Endothelial cell of umbilical vein (primary cell): ENCODE measurements at regions not wholly inside any gene's neighbourhood (a gene's known extent, or its start where the extent isn't known, plus 50 kb on each side); places are given as distances from the start of the nearest gene placed in this dataset.

ENCODE experiments used
- BruUV-seq: library from RNA; stranded (reverse); fragments of 400-500 nt; replicated peaks from 2 replicates; lab custom pipeline; 2021; lab: Mats Ljungman, UMichigan
- CTCF ChIA-PET: fragments of 300-600, 350-600 bp; sonication (Branson Sonifier 250); formaldehyde crosslinking; loops from one replicate; lab custom pipeline; 2021; ENCODE audit warnings: antibody characterized with exemption, inconsistent platforms; lab: Charles Lee
- POLR2A ChIA-PET: fragments of 300-600, 350-600 bp; sonication (Branson Sonifier 250); formaldehyde crosslinking; loops from one replicate; lab custom pipeline; 2021; ENCODE audit warnings: antibody characterized with exemption, inconsistent platforms; lab: Charles Lee
- DNase-seq: peaks from one replicate; pipeline ENCODE4 v3.0.0-alpha.2; 2011; ENCODE audit warnings: low read depth, low spot score
- FAIRE-seq: peaks from 2 replicates; lab custom pipeline; 2011; peaks lifted over from hg19 to GRCh38; lab: Jason Lieb, UNC
- H2AFZ ChIP-seq: 2 replicates; pipeline ENCODE4 v1.6.0; 2012; ENCODE audit warnings: low read depth, low read length, control low read depth, inconsistent platforms
- H3K27ac ChIP-seq: 2 replicates; pipeline ENCODE4 v1.5.1; 2011; ENCODE audit warnings: low read depth, mild to moderate bottlenecking, control low read depth, low read length, moderate library complexity; ENCODE audit not compliant: insufficient read depth
- H3K27me3 ChIP-seq, 2 experiments: 2 replicates each; pipeline versions ENCODE4 v1.6.0 to v1.6.1; 2011; ENCODE audit warnings: low read length in 2 of 2, mixed read lengths in 1 of 2; ENCODE audit not compliant: control insufficient read depth in 2 of 2, insufficient read depth in 2 of 2
- H3K36me3 ChIP-seq, 2 experiments: 2 replicates in 1 of 2; 3 replicates in 1 of 2; pipeline ENCODE4 v1.5.1; 2011; ENCODE audit warnings: low read length in 2 of 2, mild to moderate bottlenecking in 1 of 2, moderate library complexity in 1 of 2; ENCODE audit not compliant: control insufficient read depth in 2 of 2, insufficient read depth in 2 of 2; ENCODE audit errors: extremely low read depth in 1 of 2
- H3K4me1 ChIP-seq: 3 replicates; pipeline ENCODE4 v1.5.1; 2011; ENCODE audit warnings: mild to moderate bottlenecking, low read length; ENCODE audit not compliant: control insufficient read depth, insufficient read depth; ENCODE audit errors: extremely low read depth
- H3K4me2 ChIP-seq: 2 replicates; pipeline ENCODE4 v1.6.1; 2011; ENCODE audit warnings: low read length, control low read depth, mixed read lengths; ENCODE audit not compliant: insufficient read depth
- H3K4me3 ChIP-seq, 3 experiments: fragments of 200-600 bp in 1 of 3; sonication (generic), shearing (Covaris generic) in 1 of 3; replicated peaks in 1 of 3; 2 replicates each; pipeline ENCODE4 v1.5.1; 2011 to 2016; ENCODE audit warnings: control low read depth in 3 of 3, low read length in 3 of 3, mild to moderate bottlenecking in 2 of 3, inconsistent platforms in 1 of 3, low read depth in 1 of 3, moderate library complexity in 1 of 3; ENCODE audit not compliant: insufficient read depth in 1 of 3
- H3K79me2 ChIP-seq: 2 replicates; pipeline ENCODE4 v1.6.0; 2012; ENCODE audit warnings: low read length, inconsistent platforms; ENCODE audit not compliant: control insufficient read depth, insufficient read depth
- H3K9ac ChIP-seq: replicated peaks from 2 replicates; pipeline ENCODE3; 2011; ENCODE audit warnings: low read length, control low read depth; ENCODE audit not compliant: insufficient read depth; ENCODE audit errors: extremely low read depth
- H3K9me1 ChIP-seq: replicated peaks from 3 replicates; pipeline ENCODE4 v1.6.0; 2011; ENCODE audit warnings: mild to moderate bottlenecking, low read length; ENCODE audit not compliant: control insufficient read depth, insufficient read depth; ENCODE audit errors: extremely low read depth
- H3K9me3 ChIP-seq: replicated peaks from 2 replicates; pipeline ENCODE4 v1.5.1; 2012; ENCODE audit warnings: low read length, inconsistent platforms; ENCODE audit not compliant: control insufficient read depth, insufficient read depth
- H4K20me1 ChIP-seq: replicated peaks from 2 replicates; pipeline ENCODE3; 2011; ENCODE audit warnings: mild to moderate bottlenecking, low read length; ENCODE audit not compliant: control insufficient read depth, insufficient read depth; ENCODE audit errors: extremely low read depth
- EZH2 ChIP-seq: IDR thresholded peaks from 2 replicates; pipeline ENCODE4 v1.6.1; 2012; ENCODE audit warnings: borderline replicate concordance, low read depth, mild to moderate bottlenecking, moderate library complexity, low read length, inconsistent platforms; ENCODE audit not compliant: severe bottlenecking
- FOS ChIP-seq: IDR thresholded peaks from 2 replicates; pipeline ENCODE4 v1.6.1; 2011; ENCODE audit warnings: mild to moderate bottlenecking, low read length, moderate library complexity, borderline replicate concordance; ENCODE audit not compliant: insufficient read depth
- GATA2 ChIP-seq: IDR thresholded peaks from 2 replicates; pipeline ENCODE4 v1.7.0; 2011; ENCODE audit warnings: low read depth, mild to moderate bottlenecking, moderate library complexity, mixed read lengths, low read length; ENCODE audit not compliant: insufficient read length, insufficient read depth
- JUN ChIP-seq: IDR thresholded peaks from 2 replicates; pipeline ENCODE4 v1.6.1; 2011; ENCODE audit warnings: borderline replicate concordance, low read depth; ENCODE audit not compliant: insufficient read length, insufficient read depth
- MYC ChIP-seq: IDR thresholded peaks from one replicate; pipeline ENCODE4 v1.6.1; 2011; ENCODE audit warnings: mild to moderate bottlenecking, low read depth, low read length
- POLR2A ChIP-seq: IDR thresholded peaks from 2 replicates; pipeline ENCODE4 v1.6.1; 2012; ENCODE audit warnings: low read depth, mild to moderate bottlenecking, control low read depth, low read length
- POLR2AphosphoS5 ChIP-seq: IDR thresholded peaks from 2 replicates; pipeline ENCODE4 v1.6.1; 2012; ENCODE audit warnings: low read depth, mild to moderate bottlenecking, control low read depth, low read length, moderate library complexity; ENCODE audit not compliant: insufficient read depth
- dilution Hi-C: fragments of 300-500 bp; cut with MboI; formaldehyde crosslinking; loops from one replicate; pipeline ENCODE4 v1.15.0; 2019; ENCODE audit warnings: low sequenced_read_pairs; ENCODE audit not compliant: extremely low pct_ligation_motif_present
- intact Hi-C: fragments of 100-400 bp; cut with micrococcal nuclease; formaldehyde crosslinking; loops from one replicate; pipeline ENCODE4 v1.10.0; 2022
- TF ChIP-seq, protein P1 (sequence below), 2 donors: IDR thresholded peaks; 1 replicate in 1 of 2; 2 replicates in 1 of 2; pipeline ENCODE4 v1.5.1; 2011; ENCODE audit warnings: low read length in 2 of 2, mild to moderate bottlenecking in 2 of 2, moderate library complexity in 2 of 2, control low read depth in 1 of 2, inconsistent platforms in 1 of 2, low read depth in 1 of 2; ENCODE audit not compliant: insufficient read depth in 1 of 2; ENCODE audit errors: extremely low read depth in 1 of 2
- TF ChIP-seq, protein P2 (sequence below): IDR thresholded peaks from 2 replicates; pipeline ENCODE4 v1.6.1; 2011; ENCODE audit not compliant: insufficient read depth, insufficient read length

DNA sequence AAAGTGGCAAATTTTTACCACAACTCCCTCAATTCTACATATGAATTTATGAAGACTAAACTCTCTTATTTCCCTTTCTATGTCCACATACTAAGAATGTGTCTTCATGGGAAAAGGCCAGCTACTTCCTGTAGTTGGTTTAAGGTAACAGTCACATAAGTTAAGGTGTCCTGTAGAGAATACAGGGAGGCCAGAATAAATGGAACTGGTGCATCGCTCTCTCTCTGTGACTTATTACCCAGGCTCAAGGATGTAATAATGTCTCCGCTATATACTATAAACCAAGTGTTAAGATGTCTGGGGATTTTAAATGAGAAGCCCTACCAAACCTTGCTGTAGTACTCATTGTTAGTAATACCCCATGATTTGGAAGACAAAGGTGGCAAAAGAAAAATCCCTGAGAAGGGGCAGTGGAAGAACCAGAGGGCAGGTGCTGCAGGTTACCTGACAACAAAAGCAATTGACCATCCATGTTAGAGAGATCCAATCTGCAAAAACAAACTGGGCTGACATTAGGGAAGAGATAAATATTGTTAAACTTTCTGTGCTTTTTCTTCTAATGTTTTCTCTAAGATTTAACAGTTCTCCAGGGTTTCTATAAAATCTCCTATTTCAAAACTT is 372.8 kb downstream of the TMX3 start:
- H2AFZ ChIP-seq: no peak overlapping the region
- no peak for TF ChIP-seq POLR2A
- H3K9ac ChIP-seq: no peak overlapping the region
- H3K9me3 ChIP-seq: no peaks in the 10 kb centered on the region
- DNase-seq (no peak), FAIRE-seq (no peak)
- no peaks in the 10 kb centered on the region for H3K79me2 ChIP-seq
- POLR2A ChIA-PET: no interaction called here
- no peaks in the 10 kb centered on the region for H3K9me1 ChIP-seq
- intact Hi-C loops: no loop called here
- no peaks in the 10 kb centered on the region for H3K4me1 ChIP-seq
- no peaks in the 10 kb centered on the region for H4K20me1 ChIP-seq
- H3K4me2 ChIP-seq: no peak overlapping the region
- no peak overlapping the region for H3K27ac ChIP-seq
- H3K36me3 ChIP-seq: no peaks in the 10 kb centered on the region
- BruUV-seq: no TSS peak
- no peaks in the 10 kb centered on the region for H3K27me3 ChIP-seq
- dilution Hi-C loops: no loop called here
- no peak overlapping the region for H3K4me3 ChIP-seq
- CTCF ChIA-PET: no interaction called here

DNA sequence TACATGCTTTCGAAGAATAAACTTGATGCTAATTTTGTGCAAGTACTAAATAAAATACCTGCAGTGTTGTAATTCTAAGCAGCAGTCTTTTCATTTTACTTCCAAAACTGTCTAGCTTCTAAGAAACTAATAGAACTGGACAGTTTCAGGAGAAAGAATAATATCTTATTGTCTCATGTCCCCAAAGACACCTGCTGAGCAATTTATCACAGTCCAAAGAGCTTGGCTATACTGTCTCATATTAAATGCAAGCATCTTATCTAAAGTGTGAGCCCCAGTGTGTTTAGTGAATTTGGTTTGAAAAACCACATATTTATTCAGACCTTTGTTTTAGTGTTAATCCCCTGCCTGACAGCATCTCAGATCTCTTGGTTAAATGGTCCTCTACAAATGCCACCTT is 374.3 kb downstream of the TMX3 start:
- TF ChIP-seq POLR2AphosphoS5 (no peak), POLR2A (no peak), EZH2 (no peak), JUN (no peak), GATA2 (no peak), FOS (no peak), MYC (no peak)
- TF ChIP-seq, protein P1, sequence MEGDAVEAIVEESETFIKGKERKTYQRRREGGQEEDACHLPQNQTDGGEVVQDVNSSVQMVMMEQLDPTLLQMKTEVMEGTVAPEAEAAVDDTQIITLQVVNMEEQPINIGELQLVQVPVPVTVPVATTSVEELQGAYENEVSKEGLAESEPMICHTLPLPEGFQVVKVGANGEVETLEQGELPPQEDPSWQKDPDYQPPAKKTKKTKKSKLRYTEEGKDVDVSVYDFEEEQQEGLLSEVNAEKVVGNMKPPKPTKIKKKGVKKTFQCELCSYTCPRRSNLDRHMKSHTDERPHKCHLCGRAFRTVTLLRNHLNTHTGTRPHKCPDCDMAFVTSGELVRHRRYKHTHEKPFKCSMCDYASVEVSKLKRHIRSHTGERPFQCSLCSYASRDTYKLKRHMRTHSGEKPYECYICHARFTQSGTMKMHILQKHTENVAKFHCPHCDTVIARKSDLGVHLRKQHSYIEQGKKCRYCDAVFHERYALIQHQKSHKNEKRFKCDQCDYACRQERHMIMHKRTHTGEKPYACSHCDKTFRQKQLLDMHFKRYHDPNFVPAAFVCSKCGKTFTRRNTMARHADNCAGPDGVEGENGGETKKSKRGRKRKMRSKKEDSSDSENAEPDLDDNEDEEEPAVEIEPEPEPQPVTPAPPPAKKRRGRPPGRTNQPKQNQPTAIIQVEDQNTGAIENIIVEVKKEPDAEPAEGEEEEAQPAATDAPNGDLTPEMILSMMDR (IDR thresholded peaks at IDR 0.05; ENCODE audit: extremely low read depth in 1 of 2, insufficient read depth in 1 of 2, low read depth in 1 of 2, low read length in 2 of 2): no peak
- TF ChIP-seq, protein P2, sequence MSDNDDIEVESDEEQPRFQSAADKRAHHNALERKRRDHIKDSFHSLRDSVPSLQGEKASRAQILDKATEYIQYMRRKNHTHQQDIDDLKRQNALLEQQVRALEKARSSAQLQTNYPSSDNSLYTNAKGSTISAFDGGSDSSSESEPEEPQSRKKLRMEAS: no peak
- Histone ChIP-seq H3K4me2 (no peak overlapping the region), H3K79me2 (no peaks in the 10 kb centered on the region), H3K4me3 (no peak overlapping the region), H3K36me3 (no peaks in the 10 kb centered on the region), H3K9me1 (no peaks in the 10 kb centered on the region), H2AFZ (no peak overlapping the region), H3K9me3 (no peaks in the 10 kb centered on the region), H3K27ac (no peak overlapping the region), H3K27me3 (no peaks in the 10 kb centered on the region), H3K4me1 (no peaks in the 10 kb centered on the region), H4K20me1 (no peaks in the 10 kb centered on the region), H3K9ac (no peak overlapping the region)
- no TSS peak for BruUV-seq
- DNase-seq (no peak), FAIRE-seq (no peak)
- intact Hi-C loops: no loop called here
- ChIA-PET POLR2A (no interaction called here), CTCF (no interaction called here)
- dilution Hi-C loops: no loop called here
